ENCODE measurements at regions not wholly inside any gene's neighbourhood (a gene's known extent, or its start where the extent isn't known, plus 50 kb on each side); places are given as distances from the start of the nearest gene placed in this dataset.

GRCh38 chr5:25754895-25755294, 1110.1 kb upstream of the CDH10 start:
- TF ChIP-seq EZH2 (IDR thresholded peaks at IDR 0.05) (no peak), POLR2AphosphoS5 (IDR thresholded peaks at IDR 0.05; ENCODE audit: borderline replicate concordance, low read depth, low read length) (no peak), FOXP2 (optimal IDR thresholded peaks at IDR 0.05; ENCODE audit: control extremely low read depth, extremely low read length, insufficient read depth) (no peak)

Measured in SK-N-MC (cell line).